ENCODE measurements at regions not wholly inside any gene's neighbourhood (a gene's known extent, or its start where the extent isn't known, plus 50 kb on each side); places are given as distances from the start of the nearest gene placed in this dataset.

DNA sequence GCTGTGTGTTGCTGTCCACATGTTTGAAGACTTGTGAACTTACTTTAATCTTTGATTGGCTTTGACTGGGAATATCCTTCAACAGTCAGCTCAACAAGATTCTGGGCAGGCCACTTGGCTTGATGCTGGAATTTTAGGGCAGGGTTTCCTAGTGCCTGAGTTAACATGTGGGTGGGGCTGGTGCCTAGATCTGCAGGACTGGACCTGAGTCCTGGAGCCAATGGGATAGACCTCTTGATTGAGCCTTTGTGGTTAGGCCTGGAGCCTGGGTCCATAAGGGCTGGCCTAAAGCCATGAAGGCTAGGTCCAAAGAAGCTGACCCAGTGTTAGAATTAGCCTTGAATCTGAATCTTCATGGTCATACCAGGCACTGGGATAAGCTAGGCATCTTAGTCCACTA, 757.1 kb upstream of the ADGRL3 start:
- no peaks in the 10 kb centered on the region for H3K4me1 ChIP-seq
- DNase-seq (ENCODE audit: extremely low spot score), result no peak
- peaks cover 0 to 4% (median 0%) of the 10 kb centered on the region in 4 donors for H3K9me3 ChIP-seq
- H3K36me3 ChIP-seq, result no peaks in the 10 kb centered on the region
- intact Hi-C loops (cut with DNase I), result no loop called here
- H3K4me3 ChIP-seq, result no peak overlapping the region
- H3K27me3 ChIP-seq, result no peaks in the 10 kb centered on the region
- TF ChIP-seq EP300 (IDR thresholded peaks at IDR 0.05) (no peak), POLR2A (IDR thresholded peaks at IDR 0.05; ENCODE audit: low read depth) (no peak), POLR2AphosphoS5 (IDR thresholded peaks at IDR 0.05) (no peak)
- TF ChIP-seq, protein P1, sequence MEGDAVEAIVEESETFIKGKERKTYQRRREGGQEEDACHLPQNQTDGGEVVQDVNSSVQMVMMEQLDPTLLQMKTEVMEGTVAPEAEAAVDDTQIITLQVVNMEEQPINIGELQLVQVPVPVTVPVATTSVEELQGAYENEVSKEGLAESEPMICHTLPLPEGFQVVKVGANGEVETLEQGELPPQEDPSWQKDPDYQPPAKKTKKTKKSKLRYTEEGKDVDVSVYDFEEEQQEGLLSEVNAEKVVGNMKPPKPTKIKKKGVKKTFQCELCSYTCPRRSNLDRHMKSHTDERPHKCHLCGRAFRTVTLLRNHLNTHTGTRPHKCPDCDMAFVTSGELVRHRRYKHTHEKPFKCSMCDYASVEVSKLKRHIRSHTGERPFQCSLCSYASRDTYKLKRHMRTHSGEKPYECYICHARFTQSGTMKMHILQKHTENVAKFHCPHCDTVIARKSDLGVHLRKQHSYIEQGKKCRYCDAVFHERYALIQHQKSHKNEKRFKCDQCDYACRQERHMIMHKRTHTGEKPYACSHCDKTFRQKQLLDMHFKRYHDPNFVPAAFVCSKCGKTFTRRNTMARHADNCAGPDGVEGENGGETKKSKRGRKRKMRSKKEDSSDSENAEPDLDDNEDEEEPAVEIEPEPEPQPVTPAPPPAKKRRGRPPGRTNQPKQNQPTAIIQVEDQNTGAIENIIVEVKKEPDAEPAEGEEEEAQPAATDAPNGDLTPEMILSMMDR (IDR thresholded peaks at IDR 0.05), result no peak
- H3K27ac ChIP-seq (replicated peaks in 1 of 4), result no peak overlapping the region

DNA sequence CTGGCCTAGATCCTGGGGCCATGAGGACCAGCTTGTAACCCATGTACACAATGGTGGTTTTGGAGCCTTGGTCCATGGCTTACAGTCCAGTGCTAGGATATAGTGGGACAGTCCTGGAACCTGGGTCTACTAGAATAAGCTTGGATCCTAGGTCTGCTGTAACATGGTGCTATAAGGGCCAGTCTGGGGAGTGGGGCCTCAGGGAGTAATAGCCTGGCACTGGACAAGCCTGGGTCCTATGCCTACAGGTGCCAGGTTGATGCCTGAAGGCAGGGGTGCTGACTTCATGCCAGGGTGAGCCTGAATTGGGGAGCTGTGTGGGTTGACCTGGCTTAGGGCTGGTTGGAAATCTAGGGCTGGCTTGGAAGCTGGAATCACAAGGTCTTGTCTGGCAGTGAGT, 756.3 kb upstream of the ADGRL3 start:
- H3K4me3 ChIP-seq, result no peak overlapping the region
- H3K36me3 ChIP-seq, result no peaks in the 10 kb centered on the region
- H3K9me3 ChIP-seq, result peaks cover 0 to 4% (median 0%) of the 10 kb centered on the region in 4 donors
- H3K27me3 ChIP-seq, result no peaks in the 10 kb centered on the region
- no peaks in the 10 kb centered on the region for H3K4me1 ChIP-seq
- intact Hi-C loops (cut with DNase I), result no loop called here
- DNase-seq (ENCODE audit: extremely low spot score), result no peak
- H3K27ac ChIP-seq (replicated peaks in 1 of 4), result no peak overlapping the region
- TF ChIP-seq POLR2AphosphoS5 (IDR thresholded peaks at IDR 0.05) (no peak), EP300 (IDR thresholded peaks at IDR 0.05) (no peak), POLR2A (IDR thresholded peaks at IDR 0.05; ENCODE audit: low read depth) (no peak)
- TF ChIP-seq, protein P1 (IDR thresholded peaks at IDR 0.05), result no peak

DNA sequence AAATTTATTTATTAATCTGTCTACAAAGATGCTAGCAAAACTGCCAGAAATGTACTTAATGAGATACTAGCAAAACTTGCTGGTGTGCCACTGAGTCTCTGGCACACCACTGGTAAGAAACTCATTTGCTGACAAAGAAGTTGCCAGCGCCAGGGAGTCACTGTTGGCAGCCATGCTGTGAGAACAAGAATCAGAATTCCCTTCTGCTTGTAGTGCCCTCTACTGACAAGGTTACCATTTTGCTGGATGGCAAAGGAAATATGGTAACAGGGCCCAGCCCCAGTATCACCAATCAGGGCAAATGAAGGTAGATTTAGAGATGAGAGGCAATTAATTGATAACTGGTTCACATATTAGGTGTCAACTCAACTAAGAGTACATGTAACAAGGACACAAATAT, 750.1 kb upstream of the ADGRL3 start:
- intact Hi-C loops (cut with DNase I), result no loop called here
- Histone ChIP-seq H3K27me3 (no peaks in the 10 kb centered on the region), H3K4me1 (no peaks in the 10 kb centered on the region), H3K27ac (replicated peaks in 1 of 4) (no peak overlapping the region), H3K4me3 (no peak overlapping the region), H3K36me3 (no peaks in the 10 kb centered on the region), H3K9me3 (no peaks in the 10 kb centered on the region)
- 100% methylated on average over 1 of the region's 1 CpG for WGBS
- DNase-seq (ENCODE audit: extremely low spot score), result no peak
- TF ChIP-seq POLR2AphosphoS5 (IDR thresholded peaks at IDR 0.05) (no peak), POLR2A (IDR thresholded peaks at IDR 0.05; ENCODE audit: low read depth) (no peak), EP300 (IDR thresholded peaks at IDR 0.05) (no peak)
- TF ChIP-seq, protein P1 (IDR thresholded peaks at IDR 0.05), result no peak

DNA sequence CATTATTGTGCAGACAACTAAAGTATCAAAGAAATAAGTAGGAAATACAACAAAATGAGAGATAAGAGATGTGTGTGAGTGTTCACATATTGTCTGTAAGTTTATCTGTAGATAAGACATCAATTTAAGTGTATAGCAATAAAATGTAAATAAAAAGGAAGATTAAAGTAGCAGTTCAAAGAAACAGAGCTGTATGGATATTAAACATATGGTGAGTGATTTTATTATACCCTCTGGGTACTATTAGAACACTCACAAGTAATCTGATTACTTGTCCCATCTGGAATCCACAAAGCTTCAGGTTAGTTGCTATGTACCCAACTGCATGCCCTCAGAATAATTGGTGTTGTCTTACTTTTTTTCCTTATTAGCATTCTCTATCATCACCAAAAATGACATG, 747.9 kb upstream of the ADGRL3 start:
- H3K27me3 ChIP-seq, result no peaks in the 10 kb centered on the region
- H3K9me3 ChIP-seq, result no peaks in the 10 kb centered on the region
- TF ChIP-seq POLR2A (IDR thresholded peaks at IDR 0.05; ENCODE audit: low read depth) (no peak), EP300 (IDR thresholded peaks at IDR 0.05) (no peak), POLR2AphosphoS5 (IDR thresholded peaks at IDR 0.05) (no peak)
- TF ChIP-seq, protein P1 (IDR thresholded peaks at IDR 0.05), result no peak
- H3K4me1 ChIP-seq, result no peaks in the 10 kb centered on the region
- no peak overlapping the region for H3K4me3 ChIP-seq
- no peaks in the 10 kb centered on the region for H3K36me3 ChIP-seq
- intact Hi-C loops (cut with DNase I), result no loop called here
- H3K27ac ChIP-seq (replicated peaks in 1 of 4), result no peak overlapping the region
- no peak for DNase-seq (ENCODE audit: extremely low spot score)

DNA sequence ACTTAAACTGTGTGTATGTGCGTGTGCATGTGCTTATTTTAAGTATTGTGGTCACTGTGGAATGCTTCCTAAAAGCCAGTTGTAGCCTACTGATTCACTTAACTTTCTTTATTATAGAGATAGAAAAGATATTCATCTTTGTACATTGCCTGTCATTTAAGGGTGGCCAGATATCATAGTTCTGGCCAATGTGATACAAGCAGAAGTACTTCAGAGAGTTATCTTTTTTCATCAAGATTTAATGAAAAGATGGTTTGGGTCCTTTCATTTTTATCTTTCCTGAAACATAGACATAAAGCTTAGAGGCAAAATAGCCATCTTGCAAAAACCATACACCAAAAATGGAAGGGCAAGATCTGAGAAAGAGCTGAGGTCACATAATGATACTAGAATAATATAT, 744.7 kb upstream of the ADGRL3 start:
- no peak for DNase-seq (ENCODE audit: extremely low spot score)
- intact Hi-C loops (cut with DNase I), result no loop called here
- no peaks in the 10 kb centered on the region for H3K4me1 ChIP-seq
- 87% methylated on average over 1 of the region's 1 CpG for WGBS
- H3K36me3 ChIP-seq, result no peaks in the 10 kb centered on the region
- H3K27ac ChIP-seq (replicated peaks in 1 of 4), result no peak overlapping the region
- no peaks in the 10 kb centered on the region for H3K9me3 ChIP-seq
- no peaks in the 10 kb centered on the region for H3K27me3 ChIP-seq
- TF ChIP-seq, protein P1 (IDR thresholded peaks at IDR 0.05), result no peak
- TF ChIP-seq POLR2A (IDR thresholded peaks at IDR 0.05; ENCODE audit: low read depth), result no peak
- no peak overlapping the region for H3K4me3 ChIP-seq
